PFSK-1 (cell line): ENCODE measurements at regions not wholly inside any gene's neighbourhood (a gene's known extent, or its start where the extent isn't known, plus 50 kb on each side); places are given as distances from the start of the nearest gene placed in this dataset.

ENCODE experiments used
- FOXP2 ChIP-seq: optimal IDR thresholded peaks from 2 replicates; pipeline ENCODE3; 2011; ENCODE audit warnings: borderline replicate concordance, control low read depth, inconsistent platforms; ENCODE audit not compliant: insufficient read depth; ENCODE audit errors: extremely low read length, extremely low read depth
- POLR2AphosphoS5 ChIP-seq: IDR thresholded peaks from 2 replicates; pipeline ENCODE4 v1.6.1; 2012; ENCODE audit warnings: low read depth, mild to moderate bottlenecking, control low read depth, low read length, moderate library complexity

DNA sequence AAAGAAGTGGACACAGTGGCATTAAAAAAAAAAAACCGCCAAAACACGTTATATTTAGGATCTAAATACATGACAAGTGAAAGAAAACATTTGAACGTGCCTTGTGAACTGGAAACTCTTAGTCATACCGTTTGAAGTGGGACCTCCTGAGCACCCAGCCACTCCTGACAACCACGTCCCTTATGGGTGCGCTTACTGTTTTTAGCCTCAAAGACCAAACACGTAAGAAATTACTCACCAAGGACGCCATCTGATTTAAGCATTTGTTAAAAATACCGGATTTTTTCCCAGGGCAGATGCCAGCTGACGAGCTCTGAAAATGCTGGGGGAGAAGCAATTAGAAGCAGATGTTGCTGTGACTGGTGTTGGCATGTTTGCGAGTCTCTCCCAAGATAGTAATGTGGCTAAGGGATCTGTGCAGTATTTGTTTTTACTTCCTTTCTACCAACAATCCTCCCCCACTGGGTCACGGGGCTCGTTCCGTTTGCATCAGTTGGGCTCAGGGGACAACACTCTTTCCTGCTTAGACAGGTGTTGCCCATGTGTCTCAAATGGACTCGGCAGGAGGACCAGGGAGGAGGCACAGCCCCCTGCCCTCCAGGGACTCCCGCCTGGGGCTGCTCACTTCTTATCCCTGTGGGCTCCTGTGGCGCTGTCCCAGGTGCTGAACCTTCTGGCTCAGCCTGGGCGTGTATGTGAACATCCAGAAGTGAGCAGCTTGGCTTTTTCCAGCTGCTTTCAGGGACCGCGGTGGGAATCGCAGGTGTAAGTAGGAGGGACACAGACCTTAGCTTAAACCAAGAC is 101.0 kb downstream of the BEGAIN start:
- TF ChIP-seq POLR2AphosphoS5 = no peak
- peak; percentile 91 for TF ChIP-seq FOXP2
